Activated CD4-positive, alpha-beta T cell treated with anti-CD3 and anti-CD28 coated beads, Interleukin-2, amount 10 ng/mL, durations not matched to agents 7 days and 5 days (primary cell): ENCODE measurements at regions not wholly inside any gene's neighbourhood (a gene's known extent, or its start where the extent isn't known, plus 50 kb on each side); places are given as distances from the start of the nearest gene placed in this dataset.

Experiments
- CTCF ChIA-PET: fragments of 350-600 bp; sonication (Branson Sonifier 250); formaldehyde crosslinking; loops from one replicate; lab custom pipeline; 2021; ENCODE audit warnings: antibody characterized with exemption; lab: Charles Lee
- POLR2A ChIA-PET: fragments of 350-600 bp; sonication (Branson Sonifier 250); formaldehyde crosslinking; loops from one replicate; lab custom pipeline; 2021; ENCODE audit warnings: antibody characterized with exemption; lab: Charles Lee
- DNase-seq: peaks from one replicate; pipeline ENCODE4 v3.0.0-alpha.2; 2020
- H3K27ac Mint-ChIP-seq: one replicate; pipeline ENCODE4 v1.8.0; 2021; ENCODE audit warnings: mild to moderate bottlenecking, moderate library complexity, mixed read lengths
- H3K27me3 Mint-ChIP-seq: one replicate; pipeline ENCODE4 v1.8.0; 2021; ENCODE audit warnings: mixed read lengths
- H3K36me3 Mint-ChIP-seq: one replicate; pipeline ENCODE4 v1.8.0; 2021; ENCODE audit warnings: low read depth, mixed read lengths
- H3K4me1 Mint-ChIP-seq: one replicate; pipeline ENCODE4 v1.8.0; 2021; ENCODE audit warnings: mixed read lengths
- H3K4me3 Mint-ChIP-seq: one replicate; pipeline ENCODE4 v1.8.0; 2021; ENCODE audit warnings: mild to moderate bottlenecking, moderate library complexity, mixed read lengths
- H3K9me3 Mint-ChIP-seq: one replicate; pipeline ENCODE4 v1.8.0; 2021; ENCODE audit warnings: mixed read lengths

DNA sequence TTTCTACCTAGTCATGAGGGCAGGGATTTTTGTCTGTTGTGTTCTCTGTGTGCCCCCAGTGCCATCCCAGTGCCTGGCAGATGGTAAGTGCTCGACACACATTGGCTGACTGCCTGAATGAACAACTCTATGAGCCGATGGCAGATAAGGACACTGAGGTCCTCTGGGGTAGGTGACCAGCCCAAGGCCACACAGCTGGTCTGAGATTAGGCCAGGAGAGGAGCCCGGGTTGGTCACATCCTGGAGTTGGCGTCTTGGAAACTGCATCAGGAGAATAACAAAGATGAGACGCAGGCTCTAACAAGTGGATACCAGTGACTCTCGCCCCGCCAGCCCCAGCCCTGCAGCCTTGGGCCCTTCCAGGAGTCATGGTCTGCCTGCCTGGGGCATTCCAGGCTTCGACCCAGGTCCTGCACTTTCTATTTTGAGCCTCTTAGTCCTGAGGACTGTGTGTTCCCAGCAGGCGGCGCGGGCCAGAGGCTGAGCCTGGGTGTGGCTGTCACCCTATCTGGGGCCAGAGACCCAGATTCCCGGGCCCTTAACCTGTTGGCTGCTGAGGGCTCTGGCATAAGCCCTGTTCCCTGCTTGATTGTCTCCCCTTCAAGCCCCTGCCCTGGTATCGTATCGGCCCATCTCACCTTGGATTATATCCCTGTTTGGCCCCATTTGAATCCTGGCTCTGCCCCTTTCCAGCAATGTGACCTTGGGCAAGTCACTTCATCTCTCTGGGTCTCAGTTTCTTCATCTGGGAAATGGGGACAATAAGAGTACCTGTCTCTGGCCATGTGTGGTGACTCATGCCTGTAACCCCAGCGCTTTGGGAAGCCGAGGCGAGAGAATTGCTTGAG lies 88.3 kb downstream of the CEBPB start:
- H3K27me3 Mint-ChIP-seq = peaks cover 7% of the 10 kb centered on the region
- CTCF ChIA-PET = no interaction called here
- H3K36me3 Mint-ChIP-seq = no peaks in the 10 kb centered on the region
- H3K27ac Mint-ChIP-seq = no peak overlapping the region
- POLR2A ChIA-PET = no interaction called here
- no peak for DNase-seq
- H3K9me3 Mint-ChIP-seq = no peaks in the 10 kb centered on the region
- H3K4me1 Mint-ChIP-seq = peaks cover 8% of the 10 kb centered on the region
- H3K4me3 Mint-ChIP-seq = no peak overlapping the region

DNA sequence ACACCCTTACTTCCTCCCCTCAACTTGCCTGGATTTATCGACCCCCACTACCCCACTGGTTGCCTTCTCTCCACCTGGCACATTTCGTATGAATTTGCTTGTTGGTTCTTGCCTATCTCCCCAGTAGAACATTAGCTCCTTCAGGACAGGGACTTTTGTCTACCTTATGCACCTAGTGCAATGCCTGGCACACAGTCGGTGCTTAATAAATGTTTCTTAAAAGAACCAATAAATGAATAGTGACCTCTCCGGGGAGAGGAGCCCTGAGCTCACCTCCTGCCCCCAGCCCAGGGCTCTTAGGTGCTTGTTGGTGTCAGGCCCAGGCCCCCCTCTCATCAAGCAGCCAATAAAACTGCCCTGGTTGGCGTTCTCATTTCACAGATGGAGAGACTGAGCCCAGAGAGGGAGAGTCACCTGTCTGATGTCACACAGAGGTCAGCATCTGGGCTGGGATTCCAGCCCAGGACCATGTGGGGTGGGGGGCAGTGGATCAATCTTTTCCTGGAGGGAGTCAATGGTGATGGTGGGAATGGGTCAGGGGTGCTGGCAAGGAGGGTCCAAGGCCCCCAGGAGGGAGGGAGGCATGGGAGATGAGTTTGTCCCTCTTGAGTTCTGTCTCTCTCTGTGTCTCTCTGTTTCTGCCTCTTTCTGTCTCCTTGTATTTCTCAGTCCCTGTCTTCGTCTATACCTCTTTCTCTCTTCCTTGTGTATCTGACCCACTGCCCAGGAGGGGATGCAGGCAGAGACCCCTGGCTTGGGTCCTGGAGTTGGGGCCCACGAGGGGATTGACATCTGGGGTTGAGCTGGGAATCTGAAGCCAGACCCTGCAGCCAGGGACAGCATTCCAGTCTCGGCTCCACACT lies 89.6 kb downstream of the CEBPB start:
- ChIA-PET POLR2A (no interaction called here), CTCF (interaction anchor here (0.6 to 1.9 kb wide), 3 partner anchors 11 to 485 kb away, joined by 4 to 5 read pairs (median 5); no protein-coding TSS in a partner anchor)
- Mint-ChIP-seq H3K36me3 (no peaks in the 10 kb centered on the region), H3K9me3 (no peaks in the 10 kb centered on the region), H3K4me1 (peaks cover 19% of the 10 kb centered on the region), H3K27ac (peak overlapping the region; percentile 10), H3K27me3 (peaks cover 7% of the 10 kb centered on the region), H3K4me3 (no peak overlapping the region)
- no peak for DNase-seq

DNA sequence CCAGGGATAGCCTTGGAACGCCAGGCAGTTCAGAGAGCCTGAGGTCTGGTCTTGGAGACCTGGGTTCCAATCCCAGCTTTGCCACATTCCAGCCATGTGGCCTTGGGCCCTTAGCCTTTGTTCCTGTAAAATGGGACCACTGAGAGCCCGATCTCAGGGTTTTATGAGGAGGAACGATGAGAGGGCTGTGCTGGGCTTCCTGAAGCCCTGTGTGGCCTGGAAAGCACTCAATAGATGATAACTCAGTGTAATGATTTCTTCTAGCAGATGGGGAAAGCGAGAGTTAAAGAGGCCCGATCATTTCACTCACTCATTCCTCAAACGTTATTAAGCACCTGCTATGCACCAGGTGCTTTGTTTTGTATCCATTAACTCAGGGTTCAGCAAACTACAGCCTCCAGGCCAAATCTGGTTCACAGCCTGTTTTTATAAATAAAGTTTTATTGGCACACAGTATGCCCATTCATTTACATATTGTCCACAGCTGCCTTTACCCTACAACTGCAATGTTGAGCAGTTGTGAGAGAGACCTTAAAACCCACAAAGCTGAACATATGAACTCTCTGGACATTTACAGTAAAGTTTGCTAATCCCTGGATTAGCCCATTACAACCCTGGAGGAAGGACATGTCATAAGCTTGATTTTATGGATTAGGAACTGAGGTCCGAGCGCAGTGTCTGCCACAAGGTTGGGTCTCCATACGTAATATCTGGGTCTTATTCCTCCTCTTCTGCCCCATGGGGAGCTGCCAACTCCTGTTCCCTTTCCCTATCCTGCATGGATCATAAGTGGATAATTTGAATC lies 90.4 kb downstream of the CEBPB start:
- ChIA-PET POLR2A (no interaction called here), CTCF (interaction anchor here (0.6 to 2.0 kb wide), 6 partner anchors 8 to 486 kb away, joined by 3 to 6 read pairs (median 4); no protein-coding TSS in a partner anchor)
- no peaks in the 10 kb centered on the region for H3K36me3 Mint-ChIP-seq
- H3K27ac Mint-ChIP-seq = no peak overlapping the region
- H3K4me1 Mint-ChIP-seq = peaks cover 23% of the 10 kb centered on the region
- H3K9me3 Mint-ChIP-seq = no peaks in the 10 kb centered on the region
- peaks cover 7% of the 10 kb centered on the region for H3K27me3 Mint-ChIP-seq
- DNase-seq = no peak
- H3K4me3 Mint-ChIP-seq = no peak overlapping the region

DNA sequence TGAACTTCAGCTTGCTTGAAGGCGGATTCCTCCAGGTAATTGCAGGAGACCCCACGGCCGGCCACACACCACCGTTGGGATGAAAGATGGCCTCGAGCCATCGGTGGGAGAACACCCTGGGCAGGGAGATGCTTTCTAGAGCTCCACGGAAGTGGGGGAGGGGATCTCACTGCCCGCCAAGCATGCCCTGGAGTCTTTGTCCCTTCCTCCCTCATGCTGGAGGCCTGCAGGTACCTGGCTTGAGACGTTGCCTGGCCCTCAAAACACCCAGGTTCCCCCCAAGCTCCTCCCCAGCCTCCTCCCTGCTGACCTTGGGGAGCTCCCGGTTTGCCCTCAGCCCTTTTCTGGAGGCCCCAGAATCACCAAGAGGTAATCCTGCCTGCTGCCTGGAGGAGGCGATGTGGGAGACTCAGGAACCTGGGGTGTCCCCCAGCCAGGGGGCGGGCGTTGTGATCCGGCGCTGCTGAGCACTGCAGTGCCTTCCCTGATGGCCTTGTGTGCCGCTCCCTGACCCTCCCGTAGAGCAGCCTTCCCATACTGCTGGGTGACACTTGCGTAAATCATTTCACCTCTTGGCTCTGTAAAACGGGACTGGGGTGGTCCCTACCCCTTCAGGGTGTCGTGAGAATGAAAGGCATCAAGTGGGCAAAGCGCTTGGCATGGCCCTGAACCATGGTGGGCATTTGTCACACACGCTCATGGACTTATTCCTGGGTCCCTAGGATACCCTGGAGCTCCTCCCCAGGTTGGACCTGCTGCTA lies 91.4 kb downstream of the CEBPB start:
- POLR2A ChIA-PET = interaction anchor here (0.6 kb wide), 1 partner anchor 349 kb away, joined by 6 read pairs; no protein-coding TSS in a partner anchor
- DNase-seq = no peak
- Mint-ChIP-seq H3K4me3 (no peak overlapping the region), H3K4me1 (peaks cover 26% of the 10 kb centered on the region), H3K36me3 (no peaks in the 10 kb centered on the region), H3K9me3 (no peaks in the 10 kb centered on the region), H3K27ac (no peak overlapping the region), H3K27me3 (peaks cover 5% of the 10 kb centered on the region)
- CTCF ChIA-PET = interaction anchor here (0.9 to 2.0 kb wide), 3 partner anchors 9 to 56 kb away, joined by 3 to 6 read pairs (median 3); no protein-coding TSS in a partner anchor

DNA sequence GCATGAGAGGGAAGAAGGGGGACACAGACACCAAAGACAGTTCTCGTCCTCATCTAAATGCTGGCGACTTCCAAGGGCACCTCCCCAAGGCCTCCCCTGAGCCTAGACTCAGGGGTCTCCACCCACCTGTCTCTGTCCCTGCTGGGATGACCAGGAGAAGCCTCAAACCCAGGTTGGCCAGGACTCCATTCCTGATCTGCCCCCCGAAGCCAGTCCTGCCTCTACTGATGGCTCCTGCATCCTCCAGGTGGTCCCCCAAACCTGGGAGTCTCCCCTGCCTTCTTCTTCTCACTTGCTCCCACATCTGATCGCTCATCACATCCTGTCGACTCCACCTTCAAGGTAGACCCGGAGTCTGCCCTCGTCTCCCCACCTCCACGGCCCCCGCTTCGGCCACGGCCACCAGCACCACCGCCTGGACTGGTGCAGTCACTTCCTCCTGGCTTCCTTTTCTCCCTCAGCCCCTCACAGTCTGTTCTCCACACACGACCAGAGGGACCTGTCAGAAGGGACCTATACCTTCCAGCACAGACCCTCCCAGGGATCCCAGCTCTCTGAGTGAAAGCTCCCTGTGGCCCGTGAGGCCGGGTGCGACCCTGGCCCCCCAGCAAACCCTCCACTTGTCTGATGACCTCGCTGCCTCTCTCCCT lies 92.1 kb downstream of the CEBPB start:
- ChIA-PET CTCF (interaction anchor here (0.6 to 3.0 kb wide), 6 partner anchors 9 to 116 kb away, joined by 3 to 15 read pairs (median 5); no protein-coding TSS in a partner anchor), POLR2A (no interaction called here)
- H3K27me3 Mint-ChIP-seq = peaks cover 4% of the 10 kb centered on the region
- H3K4me3 Mint-ChIP-seq = no peak overlapping the region
- DNase-seq = no peak
- H3K4me1 Mint-ChIP-seq = peaks cover 26% of the 10 kb centered on the region
- H3K27ac Mint-ChIP-seq = peak overlapping the region; percentile 20
- no peaks in the 10 kb centered on the region for H3K9me3 Mint-ChIP-seq
- no peaks in the 10 kb centered on the region for H3K36me3 Mint-ChIP-seq

DNA sequence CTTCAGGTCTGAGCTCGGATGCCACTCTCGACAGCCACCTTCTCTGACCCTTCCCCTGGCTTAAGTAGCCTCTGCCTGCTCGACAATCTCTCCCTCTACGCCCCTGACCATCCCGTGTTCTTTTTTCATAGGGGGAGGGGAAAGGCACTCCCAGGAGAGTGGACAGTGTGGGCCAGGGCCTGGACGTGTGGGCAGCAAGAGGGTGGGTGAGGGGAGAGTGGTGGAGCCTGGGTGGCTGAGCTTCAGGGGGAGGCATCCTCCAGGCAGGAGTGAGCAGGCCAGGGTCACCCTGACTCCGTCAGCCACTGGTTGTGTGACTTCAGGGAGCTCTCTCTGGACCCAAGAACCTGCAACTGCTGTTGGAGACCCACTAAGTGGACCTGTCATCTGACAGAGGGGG lies 92.7 kb downstream of the CEBPB start:
- Mint-ChIP-seq H3K27me3 (peaks cover 2% of the 10 kb centered on the region), H3K36me3 (no peaks in the 10 kb centered on the region), H3K27ac (peak overlapping the region; percentile 20), H3K4me3 (no peak overlapping the region), H3K9me3 (no peaks in the 10 kb centered on the region), H3K4me1 (peaks cover 26% of the 10 kb centered on the region)
- ChIA-PET POLR2A (no interaction called here), CTCF (interaction anchor here (0.6 to 3.0 kb wide), 5 partner anchors 11 to 115 kb away, joined by 3 to 15 read pairs (median 4); no protein-coding TSS in a partner anchor)
- no peak for DNase-seq

DNA sequence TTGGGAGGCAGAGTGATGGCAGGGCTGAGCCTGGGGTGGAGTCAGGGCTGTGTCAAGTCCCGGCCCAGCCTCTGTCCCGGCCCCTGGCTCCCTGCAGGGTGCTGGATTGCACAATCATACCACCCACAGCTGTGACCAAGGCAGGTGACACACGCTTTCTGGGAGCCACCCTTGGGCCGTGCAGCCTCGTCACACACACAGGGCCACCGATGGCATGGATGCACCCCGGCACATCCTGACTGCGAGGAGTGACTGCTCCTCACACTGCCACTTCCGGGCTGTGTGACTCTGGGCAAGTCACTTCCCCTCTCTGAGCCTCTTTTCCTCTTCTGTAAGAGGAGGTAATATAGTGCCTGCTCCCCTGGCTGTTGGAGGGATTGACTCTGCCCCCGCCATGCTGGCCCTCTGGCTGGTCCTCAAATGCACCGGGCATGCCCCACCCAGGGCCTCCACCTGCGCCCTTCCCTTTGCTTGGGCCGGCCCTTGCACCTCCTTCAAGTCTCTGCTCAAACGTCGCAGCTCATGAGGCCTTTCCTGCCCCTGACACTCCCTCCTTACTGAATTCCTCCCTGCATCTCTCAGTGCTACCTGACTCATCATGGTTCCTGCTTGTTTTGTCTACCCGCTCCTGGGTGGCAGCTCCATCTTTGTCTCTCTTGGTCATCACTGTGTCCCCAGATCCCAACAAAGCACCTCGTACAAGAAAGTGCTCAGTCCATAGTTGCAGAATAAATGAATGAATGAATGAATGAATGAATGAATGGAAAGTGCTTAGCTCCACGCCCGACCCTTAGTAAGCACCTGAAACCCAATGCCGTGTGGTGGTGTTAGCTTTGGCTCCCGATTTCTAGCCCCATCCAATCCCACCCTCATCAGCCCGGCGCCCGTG lies 93.5 kb downstream of the CEBPB start:
- no peak for DNase-seq
- CTCF ChIA-PET = interaction anchor here (0.6 to 3.0 kb wide), 7 partner anchors 10 to 71 kb away, joined by 3 to 15 read pairs (median 6); no protein-coding TSS in a partner anchor
- Mint-ChIP-seq H3K4me3 (no peak overlapping the region), H3K27ac (no peak overlapping the region), H3K9me3 (no peaks in the 10 kb centered on the region), H3K27me3 (peaks cover 2% of the 10 kb centered on the region), H3K36me3 (no peaks in the 10 kb centered on the region), H3K4me1 (peaks cover 26% of the 10 kb centered on the region)
- POLR2A ChIA-PET = no interaction called here

DNA sequence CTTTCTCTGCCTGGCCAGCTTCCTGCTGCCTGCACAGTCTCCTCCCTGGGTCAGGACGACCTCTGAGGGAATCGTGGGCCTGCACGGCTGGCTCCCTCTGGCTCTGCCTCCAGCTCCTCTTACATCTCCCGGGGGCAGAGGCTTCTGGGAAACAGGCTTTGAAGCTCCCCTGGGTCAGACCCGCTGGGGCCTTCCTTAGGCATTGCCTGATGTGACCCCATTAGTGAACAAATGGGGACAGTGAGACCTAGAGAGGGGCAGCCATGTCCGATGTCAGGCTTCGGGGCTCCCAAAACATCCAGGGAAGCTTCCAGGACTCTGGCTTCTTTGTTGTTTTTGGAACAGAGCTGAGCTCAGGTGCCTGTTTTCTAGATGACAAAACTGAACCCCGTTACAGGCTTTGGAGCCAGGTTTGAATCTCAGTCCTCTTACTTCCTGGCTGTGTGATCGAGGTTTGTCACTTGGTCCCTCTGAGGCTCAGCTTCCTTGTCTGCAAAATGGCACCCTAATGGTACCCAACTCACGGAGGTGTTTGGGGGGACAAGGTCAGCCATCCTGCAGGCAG lies 94.3 kb downstream of the CEBPB start:
- DNase-seq = no peak
- Mint-ChIP-seq H3K4me3 (no peak overlapping the region), H3K27me3 (peaks cover 2% of the 10 kb centered on the region), H3K36me3 (no peaks in the 10 kb centered on the region), H3K9me3 (no peaks in the 10 kb centered on the region), H3K4me1 (peaks cover 26% of the 10 kb centered on the region), H3K27ac (no peak overlapping the region)
- CTCF ChIA-PET = interaction anchor here (0.5 to 3.0 kb wide), 8 partner anchors 9 to 514 kb away, joined by 3 to 15 read pairs (median 5); no protein-coding TSS in a partner anchor
- POLR2A ChIA-PET = no interaction called here

DNA sequence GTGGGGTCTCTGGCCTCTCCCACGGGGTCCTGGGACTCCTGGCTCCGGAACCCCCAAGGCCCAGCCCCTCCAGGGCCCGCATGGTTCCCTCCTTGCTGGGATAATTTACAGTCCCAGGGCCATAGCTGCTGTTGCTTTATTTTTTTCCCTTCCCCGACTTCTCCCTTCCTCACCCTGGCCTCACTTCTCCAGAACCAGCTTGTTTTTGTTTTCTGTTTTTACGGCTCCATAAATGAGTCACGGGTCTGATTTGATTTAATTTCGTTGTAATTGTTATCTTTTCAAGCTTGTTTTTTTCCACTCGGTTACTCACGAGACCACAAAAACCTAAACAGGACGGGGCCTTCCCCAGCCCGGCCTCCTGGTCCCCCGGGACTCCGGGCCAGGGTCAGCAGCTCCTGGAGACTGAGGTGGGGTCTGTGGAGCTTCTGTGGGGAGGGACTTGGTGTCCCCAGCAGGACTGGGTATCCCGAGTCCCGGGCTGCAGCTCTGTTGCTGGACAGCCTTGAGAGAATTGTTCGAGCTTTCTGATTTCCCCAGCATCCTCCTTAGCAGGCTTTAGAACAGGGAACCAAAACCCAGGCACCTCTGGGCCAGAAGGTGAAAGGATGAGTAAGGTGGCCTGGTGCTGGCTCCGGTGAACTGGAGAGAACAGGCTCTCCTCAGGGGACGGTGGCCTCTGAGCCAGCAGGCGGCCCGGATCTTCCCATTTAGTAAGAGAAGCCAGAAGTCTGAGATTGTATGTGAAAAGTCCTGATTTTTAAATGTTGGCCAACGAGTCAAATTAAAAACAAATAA lies 94.9 kb downstream of the CEBPB start:
- no peak overlapping the region for H3K4me3 Mint-ChIP-seq
- peaks cover 26% of the 10 kb centered on the region for H3K4me1 Mint-ChIP-seq
- no peak overlapping the region for H3K27ac Mint-ChIP-seq
- POLR2A ChIA-PET = no interaction called here
- H3K36me3 Mint-ChIP-seq = no peaks in the 10 kb centered on the region
- CTCF ChIA-PET = interaction anchor here (0.5 to 3.0 kb wide), 8 partner anchors 9 to 515 kb away, joined by 3 to 15 read pairs (median 5); no protein-coding TSS in a partner anchor
- H3K27me3 Mint-ChIP-seq = peaks cover 2% of the 10 kb centered on the region
- no peaks in the 10 kb centered on the region for H3K9me3 Mint-ChIP-seq
- DNase-seq = no peak

DNA sequence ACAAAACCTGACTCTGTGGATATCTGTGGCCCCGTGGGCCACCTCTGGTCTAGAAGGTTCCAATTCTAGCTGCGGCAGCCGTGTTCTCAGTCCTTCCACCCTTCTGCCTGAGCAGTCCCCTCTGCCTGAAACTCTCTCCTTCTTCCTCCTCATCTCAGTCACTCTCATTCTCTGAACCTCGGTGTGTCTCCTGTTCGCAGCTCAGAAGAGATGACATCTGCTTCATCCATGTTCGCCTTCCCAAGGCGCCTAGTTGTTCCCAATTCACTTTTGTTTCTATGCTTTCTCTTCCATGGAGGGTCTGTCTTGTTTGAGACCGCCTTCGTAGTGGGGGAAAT lies 95.5 kb downstream of the CEBPB start:
- Mint-ChIP-seq H3K27ac (peak overlapping the region; percentile 21), H3K9me3 (no peaks in the 10 kb centered on the region), H3K36me3 (no peaks in the 10 kb centered on the region), H3K27me3 (peaks cover 2% of the 10 kb centered on the region), H3K4me1 (peaks cover 28% of the 10 kb centered on the region), H3K4me3 (no peak overlapping the region)
- ChIA-PET CTCF (interaction anchor here (1.0 to 2.6 kb wide), 3 partner anchors 11 to 30 kb away, joined by 4 to 13 read pairs (median 12); no protein-coding TSS in a partner anchor), POLR2A (no interaction called here)
- DNase-seq = no peak
